NCI-H2081 treated with DMSO at 0.1 percent for 48 hours (cell line): ENCODE measurements at regions not wholly inside any gene's neighbourhood (a gene's known extent, or its start where the extent isn't known, plus 50 kb on each side); places are given as distances from the start of the nearest gene placed in this dataset.
"Not testable (repeated sequence)": the region's sequence is repeated elsewhere in the genome, so short reads cannot be mapped to it uniquely, and the experiment has no call there.

Experiments
- DNase-seq: peaks from one replicate; lab custom pipeline; 2025; lab: John Stamatoyannopoulos, UW

DNA sequence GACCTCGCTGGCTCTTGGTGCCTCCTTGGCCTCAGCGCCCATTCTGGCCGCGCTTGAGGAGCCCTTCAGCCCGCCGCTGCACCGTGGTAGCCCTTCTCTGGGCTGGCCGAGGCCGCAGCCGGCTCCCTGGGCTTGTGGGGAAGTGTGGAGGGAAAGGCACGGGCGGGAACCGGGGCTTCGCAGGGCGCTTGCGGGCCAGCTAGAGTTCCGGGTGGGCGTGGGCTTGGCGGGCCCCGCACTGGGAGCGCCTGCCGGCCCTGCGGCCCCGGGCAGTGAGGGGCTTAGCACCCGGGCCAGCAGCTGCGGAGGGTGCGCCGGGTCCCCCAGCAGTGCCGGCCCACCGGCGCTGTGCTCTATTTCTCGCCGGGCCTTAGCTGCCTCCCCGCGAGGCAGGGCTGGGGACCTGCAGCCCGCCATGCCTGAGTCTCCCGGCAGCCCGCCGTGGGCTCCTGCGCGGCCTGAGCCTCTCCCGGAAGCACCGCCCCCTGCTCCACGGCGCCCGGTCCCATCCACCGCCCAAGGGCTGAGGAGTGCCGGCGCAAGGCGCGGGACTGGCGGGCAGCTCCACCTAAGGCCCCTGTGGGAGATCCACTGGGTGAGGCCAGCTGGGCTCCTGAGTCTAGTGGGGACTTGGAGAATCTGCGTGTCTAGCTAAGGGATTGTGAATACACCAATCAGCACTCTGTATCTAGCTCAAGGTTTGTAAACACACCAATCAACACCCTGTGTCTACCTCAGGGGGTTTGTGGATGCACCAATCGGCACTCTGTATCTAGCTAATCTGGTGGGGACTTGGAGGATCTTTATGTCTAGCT is 141.1 kb downstream of the SLCO4C1 start:
- DNase-seq: not testable (repeated sequence)

DNA sequence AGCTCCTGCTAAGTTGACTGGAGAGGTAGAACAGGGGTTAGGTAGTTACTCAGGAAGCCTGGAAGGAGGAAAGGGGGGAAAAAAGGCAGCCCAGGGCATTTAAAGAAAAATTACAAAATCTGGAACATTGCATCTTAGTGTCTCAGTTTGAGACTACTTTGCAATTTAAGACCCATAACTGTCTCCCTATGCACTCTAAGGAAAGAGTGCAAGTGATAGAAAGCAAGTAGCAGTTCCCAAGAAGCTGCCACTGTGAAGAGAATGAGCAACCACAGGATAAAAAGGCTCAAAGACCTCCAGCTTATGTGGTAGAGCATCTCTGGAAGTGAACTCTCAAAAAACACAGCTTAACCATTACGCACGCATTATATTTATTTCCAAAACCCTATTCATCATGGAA is 141.8 kb downstream of the SLCO4C1 start:
- no peak for DNase-seq

DNA sequence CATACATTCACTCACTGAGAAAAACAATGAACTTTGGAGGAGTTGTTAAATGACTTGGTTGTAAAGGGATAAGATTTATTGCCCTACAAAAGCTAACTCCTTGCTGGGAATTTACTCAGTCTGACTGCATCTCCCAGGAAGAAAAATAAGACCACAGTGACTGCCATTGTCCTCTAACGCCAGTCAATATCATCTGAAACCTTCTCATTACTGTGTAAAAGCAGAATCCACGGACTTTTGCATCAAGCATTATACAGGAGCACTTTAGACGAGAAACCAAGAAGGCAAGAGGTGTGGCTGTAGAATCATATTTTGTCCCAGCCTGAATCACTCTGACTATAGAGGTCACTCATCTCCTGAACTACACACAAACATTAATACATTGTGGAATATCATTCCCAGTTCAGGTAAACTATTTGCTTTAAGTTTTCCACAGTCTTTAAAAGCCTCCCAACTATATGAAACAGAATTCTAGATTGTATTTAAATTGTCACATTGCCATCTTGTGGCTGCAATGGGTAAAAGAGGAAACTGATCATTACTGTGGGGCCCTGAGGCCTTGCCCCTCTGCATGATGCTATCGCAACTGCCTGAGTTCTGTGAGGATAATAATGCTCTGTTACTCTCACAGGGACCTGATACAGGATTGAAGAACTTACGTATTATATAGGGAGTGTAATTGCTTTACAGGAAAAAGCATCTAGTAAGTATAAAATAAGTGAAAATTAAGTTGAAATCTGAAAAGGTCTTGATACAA is 142.9 kb downstream of the SLCO4C1 start:
- no peak for DNase-seq

DNA sequence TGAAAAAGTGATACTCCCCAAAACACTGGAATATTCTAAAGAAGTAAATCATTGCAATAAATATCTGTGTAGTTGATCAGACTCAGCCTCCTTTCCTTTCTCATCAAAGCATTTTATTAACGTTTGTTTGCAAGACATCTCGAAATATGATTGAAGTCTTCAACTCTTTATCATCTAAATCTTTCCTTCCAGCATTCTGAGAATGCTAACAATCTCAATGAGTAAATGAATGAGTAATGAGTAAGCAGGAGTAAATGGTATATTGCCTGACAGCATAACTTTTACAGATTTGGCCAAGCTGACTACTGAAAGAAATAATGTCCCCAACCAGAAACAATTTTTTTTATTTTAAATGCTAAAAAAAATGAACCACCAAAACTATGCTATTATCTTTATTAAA is 157.1 kb downstream of the SLCO4C1 start:
- no peak for DNase-seq

DNA sequence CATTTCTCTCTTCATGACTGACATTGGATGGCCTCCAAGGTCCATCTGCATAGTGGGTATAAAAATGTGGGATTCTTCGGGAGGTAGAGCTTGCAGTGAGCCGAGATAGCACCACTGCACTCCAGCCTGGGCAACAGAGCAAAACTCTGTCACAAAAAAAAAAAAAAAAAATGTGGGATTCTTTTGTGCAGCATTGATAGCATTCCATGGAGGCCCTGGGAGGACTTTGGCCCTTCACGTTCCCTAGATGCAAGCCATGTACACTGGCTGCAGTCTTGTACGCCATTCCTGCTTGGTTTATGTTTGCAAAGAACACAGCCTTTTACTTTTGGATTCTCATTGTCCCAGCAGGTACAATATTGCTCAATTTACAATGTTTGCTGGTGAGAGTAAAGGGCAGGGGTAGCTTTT is 157.8 kb downstream of the SLCO4C1 start:
- DNase-seq: no peak

DNA sequence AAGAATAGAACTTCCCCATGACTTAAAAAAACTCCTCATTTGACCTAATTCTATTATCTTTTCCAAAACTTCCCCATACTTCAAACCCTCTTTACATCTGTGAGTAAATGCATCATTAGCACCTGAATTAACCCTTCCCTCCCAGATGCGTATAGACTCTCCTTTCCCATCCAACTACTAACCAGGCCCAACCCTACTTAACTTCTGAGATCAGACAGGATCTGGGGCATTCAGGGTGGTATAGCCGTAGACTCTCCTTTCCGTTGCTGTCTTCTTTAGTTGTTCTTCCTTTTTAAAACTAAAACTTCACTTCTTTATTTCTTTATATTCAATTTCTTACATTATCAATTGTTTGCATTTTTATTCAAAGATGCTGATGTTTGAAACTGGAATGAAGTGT is 165.2 kb downstream of the SLCO4C1 start:
- no peak for DNase-seq

DNA sequence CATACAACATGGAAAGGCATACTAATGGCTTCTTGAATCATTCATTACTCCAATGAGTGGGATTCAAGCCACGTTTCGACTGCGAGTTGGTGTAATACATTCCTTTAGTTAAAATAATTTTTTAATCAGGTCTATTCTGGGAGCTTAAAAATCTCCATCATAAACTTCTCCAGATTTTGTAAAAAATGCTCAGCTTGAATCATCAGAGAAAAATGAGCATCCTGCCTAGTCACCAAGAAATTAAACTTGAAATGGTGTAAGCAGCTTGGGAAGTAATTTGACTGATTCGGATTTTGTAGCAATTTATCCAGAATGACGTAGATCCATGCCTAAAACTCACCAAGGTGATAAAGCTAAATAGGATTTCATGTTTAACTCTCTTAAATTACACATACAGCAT is 165.7 kb downstream of the SLCO4C1 start:
- DNase-seq: no peak

DNA sequence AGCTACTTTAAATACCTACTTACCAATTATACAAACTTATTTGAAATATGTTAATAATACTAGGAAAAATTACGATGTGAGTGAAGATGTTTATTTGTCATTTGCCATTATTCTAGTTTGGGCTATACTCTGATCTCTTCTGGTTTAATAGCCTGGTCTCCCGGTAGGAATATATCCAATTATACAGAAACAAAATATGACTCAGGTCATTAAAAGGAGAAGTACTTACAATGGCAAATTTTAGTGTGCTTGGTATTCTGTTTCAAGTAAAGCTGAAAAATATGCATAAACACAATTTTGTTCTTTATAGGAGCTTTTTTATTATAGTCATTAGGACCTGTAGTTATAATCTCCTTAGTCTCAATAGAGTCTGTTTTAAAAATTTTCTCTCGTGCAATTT is 176.8 kb downstream of the SLCO4C1 start:
- DNase-seq: no peak

DNA sequence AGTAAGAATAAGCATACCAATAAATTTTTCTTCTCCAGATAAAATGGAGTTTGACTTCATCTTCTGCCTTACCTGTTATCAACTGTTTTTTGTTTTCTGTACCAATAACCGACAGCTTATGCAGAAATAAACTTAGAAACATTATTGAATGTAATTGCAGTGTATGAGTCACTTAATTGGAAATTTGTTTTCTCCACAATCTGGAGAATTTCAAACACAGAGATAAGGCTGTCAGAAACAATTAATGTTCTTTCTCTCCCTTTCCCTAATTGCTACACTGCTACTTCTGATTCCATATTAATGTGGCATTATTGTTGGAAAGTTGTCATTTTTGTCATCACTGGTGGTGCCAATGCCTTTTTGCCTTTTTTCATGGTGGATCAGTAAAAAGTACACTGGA is 180.3 kb downstream of the SLCO4C1 start:
- no peak for DNase-seq

DNA sequence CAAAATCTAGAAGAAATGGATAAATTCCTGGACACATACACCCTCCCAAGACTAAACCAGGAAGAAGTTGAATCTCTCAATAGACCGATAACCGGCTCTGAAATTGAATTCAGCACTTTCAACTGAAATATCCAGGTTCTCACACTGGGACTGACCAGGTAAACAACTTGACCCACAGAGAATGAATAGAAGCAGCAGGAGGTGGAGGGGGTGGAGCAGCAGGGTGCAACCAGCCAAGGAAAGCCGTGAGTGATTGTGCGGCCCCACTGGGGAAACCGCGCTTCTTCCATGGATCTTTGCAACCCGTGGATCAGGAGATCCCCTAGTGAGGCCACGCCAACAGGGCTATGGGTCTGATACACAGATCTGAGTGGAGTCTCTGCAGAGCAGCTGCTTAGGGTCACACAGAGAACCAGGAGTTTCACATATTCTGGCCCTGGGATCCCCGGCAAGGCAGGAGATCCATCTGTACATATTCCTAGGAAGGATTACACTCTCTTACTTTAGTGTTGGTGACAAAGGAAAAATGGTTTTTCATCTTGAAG is 181.5 kb downstream of the SLCO4C1 start:
- no peak for DNase-seq

DNA sequence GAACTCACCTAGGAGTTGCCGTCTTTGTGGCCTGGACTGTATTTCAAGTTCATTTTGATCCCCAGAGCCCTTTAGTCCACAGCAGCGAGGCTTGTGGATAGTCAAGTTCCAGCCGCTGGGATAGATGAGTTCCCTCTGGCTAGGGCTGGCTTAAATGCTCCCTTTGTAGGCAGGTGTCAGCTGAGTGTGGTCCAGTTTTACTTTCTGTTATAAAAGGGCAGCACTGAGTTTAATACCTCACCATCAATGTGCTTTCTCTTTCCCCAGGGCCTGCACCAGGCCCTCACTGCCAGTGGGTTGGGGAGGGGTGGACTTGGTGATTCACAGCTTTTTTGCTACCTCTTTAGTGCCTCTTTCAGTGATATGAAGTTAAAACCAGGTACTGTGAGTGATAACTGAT is 188.2 kb downstream of the SLCO4C1 start:
- no peak for DNase-seq

DNA sequence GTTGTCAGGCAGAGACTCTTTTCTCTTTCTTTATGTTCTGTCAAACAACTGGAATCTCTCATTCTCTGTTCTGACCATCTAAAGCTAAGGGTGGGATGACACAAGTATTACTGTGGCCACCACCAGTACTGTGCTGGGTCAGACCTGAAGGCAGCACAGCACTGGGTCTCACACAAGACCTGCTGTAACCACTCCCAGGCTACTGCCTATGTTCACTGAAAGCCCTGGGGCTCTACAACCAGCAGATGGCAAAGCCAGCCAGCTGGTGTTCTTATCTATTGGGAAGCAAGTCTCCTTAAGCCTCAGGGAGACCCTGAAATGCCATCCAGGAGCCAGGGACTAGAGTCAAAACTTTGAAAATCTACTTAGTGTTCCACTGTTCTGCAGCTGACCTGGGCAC is 189.5 kb downstream of the SLCO4C1 start:
- DNase-seq: no peak

DNA sequence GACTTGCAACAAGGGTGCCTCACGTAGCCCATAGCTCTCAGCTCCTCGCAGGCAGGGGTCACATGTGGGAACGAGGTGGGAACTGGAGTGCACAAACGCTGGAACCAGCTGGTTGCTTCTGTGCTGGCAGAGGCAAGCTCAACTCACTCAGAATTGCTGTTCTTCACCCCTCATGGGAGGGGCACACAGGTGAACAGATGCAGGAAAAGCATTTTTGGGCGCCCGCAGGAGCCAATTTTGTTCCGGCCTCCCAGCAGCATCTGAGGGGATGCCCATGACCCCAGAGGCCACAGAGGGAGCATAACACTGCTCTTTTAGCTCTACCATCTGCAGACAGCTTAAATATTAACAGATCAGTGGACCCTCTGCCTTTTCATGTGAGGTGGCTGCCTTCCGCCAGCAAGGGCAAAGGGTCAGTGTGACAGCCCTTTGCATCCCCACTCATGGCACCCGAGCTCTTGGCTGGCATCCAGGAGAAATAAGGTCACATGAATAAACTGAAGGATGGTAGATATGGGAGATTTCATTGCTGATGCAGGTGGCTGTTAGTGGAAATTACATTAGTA is 196.2 kb downstream of the SLCO4C1 start:
- DNase-seq: no peak

DNA sequence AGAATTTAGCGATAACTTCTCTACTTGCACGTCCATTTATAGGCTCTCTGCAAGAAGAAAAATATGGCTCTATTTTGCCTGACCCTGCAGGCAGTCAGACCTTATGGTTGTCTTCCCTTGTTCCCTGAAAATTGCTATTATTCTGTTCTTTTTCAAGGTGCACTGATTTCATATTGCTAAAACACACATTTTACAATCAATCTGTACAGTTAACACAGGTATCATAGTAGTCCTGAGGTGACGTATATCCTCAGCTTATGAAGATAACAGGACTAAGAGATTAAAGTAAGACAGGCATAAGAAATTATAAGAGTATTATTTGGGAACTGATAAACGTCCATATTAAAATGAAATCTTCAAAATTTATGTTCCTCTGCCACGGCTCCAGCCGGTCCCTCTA is 197.0 kb downstream of the SLCO4C1 start:
- DNase-seq: not testable (repeated sequence)

DNA sequence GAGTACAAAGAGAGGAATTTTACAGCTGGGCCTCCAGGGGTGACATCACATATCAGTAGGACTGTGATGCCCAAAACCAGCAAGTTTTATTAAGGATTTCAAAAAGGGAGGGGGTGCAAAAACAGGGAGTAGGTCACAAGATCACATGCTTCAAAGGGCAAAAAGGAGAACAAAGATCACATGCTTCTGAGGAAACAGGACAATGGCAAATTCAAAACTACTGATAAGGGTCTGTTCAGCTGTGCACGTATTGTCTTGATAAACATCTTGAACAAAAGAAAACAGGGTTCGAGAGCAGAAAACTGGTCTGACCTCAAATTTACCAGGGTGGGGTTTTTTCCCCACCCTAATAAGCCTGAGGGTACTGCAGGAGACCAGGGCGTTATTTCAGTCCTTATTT is 197.5 kb downstream of the SLCO4C1 start:
- DNase-seq: not testable (repeated sequence)

DNA sequence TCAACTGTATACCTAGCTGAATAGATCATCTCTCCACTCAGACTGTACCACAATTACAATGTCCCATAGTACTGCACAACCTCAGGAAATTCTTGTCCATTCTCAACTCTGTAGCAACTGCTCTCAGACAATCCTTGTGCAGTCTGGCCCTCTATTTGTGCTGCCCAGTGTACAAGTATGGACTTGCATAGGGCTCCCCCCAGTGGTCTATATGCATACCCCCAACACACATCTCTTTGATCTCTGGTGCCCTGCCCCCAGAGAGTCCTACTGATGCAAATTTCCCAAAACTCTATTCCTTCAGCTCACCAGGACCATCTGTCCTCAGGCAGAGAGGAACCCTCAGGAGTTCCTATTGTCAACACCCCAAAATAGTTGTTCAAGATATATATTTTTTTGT is 205.3 kb downstream of the SLCO4C1 start:
- DNase-seq: no peak

DNA sequence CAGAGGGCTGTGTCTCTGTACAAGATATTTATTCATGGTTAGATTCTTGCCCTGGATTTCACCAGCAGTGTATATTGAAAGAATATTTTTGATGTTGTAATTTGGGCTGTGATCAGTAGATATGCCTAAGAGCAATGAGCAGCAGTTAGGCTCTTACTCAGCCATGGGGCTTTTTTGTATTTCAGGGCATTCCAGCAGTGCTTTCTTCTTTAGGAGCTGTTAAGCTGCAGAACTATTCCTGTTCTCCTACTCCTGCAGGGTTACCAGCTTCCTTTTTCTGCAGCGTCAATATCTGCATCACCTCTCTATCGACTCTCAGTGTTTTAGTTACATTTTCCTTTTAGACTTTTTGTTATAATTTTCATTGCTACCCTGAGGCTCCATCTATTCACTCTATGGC is 206.2 kb downstream of the SLCO4C1 start:
- DNase-seq: no peak

DNA sequence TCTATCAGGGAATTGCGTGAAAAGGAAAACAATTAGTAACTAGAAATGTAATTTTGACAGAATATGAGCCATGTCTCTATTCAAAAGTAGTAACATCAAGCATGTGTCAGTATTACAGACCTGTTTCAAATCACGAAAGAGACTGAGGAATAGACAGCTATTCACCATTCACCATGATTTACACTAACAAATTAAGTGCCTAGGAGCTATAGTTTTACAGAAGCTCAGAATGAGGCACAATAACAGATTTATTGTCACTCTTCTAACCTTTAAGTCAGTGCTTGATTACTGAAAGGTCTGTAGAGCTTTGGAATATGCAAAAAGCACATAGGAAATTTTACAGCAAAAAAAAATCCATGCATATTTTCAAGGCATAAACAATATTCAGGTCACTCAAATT is 208.2 kb downstream of the SLCO4C1 start:
- DNase-seq: no peak

DNA sequence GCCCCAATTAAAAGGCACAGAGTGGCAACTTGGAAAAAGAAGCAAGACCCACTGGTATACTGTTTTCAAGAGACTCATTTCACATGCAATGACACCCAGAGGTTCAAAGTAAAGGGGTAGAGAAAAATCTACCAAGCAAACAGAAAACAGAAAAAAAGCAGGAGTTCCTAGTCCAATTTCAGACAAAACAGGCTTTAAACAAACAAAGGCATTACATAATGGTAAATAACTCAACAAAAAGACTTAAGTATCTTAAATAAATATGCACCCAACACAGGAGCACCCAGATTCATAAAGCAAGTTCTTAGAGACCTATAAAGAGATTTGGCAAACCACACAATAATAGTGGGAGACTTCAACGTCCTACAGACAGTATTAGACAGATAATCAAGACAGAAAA is 215.8 kb downstream of the SLCO4C1 start:
- DNase-seq: no peak

DNA sequence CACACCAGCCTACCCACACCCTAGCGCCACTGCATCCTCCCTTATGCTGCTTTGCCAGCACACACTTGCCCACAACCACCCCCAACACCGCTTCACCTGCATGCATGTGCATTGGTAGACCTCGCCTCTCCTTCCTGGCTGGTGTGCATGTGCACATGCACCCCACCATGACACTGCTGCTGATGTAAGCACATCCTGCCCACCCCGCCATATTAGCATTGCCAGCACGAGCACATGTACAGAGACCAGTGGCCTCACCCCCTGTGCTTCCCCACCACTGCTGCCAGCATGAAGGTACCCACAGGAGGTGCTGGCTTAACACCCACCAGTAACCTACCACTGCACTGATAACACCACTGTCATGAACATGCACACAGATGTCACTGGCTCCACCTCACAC is 218.2 kb downstream of the SLCO4C1 start:
- no peak for DNase-seq

DNA sequence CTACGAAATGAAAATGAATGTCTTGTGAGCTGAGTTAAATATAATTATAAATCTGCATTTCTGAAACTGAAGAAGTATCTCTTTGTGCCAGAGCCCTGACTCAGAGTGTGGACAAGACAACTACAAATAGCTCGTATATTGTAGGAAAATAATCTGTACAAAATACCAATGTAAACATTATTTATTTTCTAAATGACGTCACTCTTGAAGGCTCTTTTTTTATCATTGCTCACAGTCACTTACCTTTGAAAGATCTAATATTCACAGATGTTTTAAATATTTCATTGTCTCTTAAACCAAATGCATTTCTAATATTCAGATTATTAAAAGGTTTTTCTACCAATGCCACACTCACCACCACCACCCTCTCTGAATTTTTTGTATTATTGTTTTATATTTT is 226.1 kb downstream of the SLCO4C1 start:
- no peak for DNase-seq

DNA sequence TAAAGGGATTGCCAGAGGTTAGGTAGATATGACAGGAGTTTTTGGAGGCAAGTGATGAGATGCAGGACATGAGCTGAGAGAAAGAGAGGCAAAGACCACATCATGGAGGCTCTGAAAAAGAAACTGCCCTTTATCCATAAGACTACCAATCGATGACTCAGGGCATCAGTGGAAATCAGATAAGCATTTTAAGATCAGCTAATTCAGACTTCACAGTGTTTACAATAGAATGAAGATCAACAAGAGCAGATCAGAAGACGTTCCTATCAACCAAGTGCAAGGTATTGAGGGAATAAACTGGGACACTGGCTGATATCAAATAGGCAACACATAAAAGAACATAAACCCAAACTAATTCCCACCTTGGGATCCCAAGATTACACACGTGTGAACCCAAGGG is 227.2 kb downstream of the SLCO4C1 start:
- DNase-seq: no peak

DNA sequence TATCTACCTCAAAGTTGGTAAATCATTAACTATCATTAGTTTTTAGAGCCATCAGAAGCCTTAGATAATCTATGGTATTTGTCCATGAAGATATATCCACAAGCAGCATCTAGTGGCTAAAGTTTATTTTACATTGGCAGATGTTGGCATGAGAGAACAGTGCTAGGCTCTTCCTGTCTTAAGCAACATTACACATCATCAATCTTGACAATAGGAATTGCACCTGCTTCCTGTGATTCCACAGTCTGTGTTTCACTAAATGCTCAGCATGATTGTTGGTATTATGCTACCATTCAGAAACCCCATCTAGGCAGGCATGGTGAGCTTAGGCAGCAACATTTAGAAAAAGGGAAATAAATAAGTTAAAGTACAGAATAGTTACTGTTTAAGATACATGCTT is 246.6 kb downstream of the SLCO4C1 start:
- DNase-seq: peak; percentile 91
